ENCODE measurements at regions not wholly inside any gene's neighbourhood (a gene's known extent, or its start where the extent isn't known, plus 50 kb on each side); places are given as distances from the start of the nearest gene placed in this dataset.
A peak's percentile ranks its signal among the peaks of the same experiment; 100 is the strongest.
"Not testable (repeated sequence)": the region's sequence is repeated elsewhere in the genome, so short reads cannot be mapped to it uniquely, and the experiment has no call there.

- Histone ChIP-seq H3K27ac (ENCODE audit: low read depth, low read length) (no peak overlapping the region), H3K4me1 (ENCODE audit: control insufficient read depth, insufficient read depth, low read length, unreplicated experiment) (no peaks in the 10 kb centered on the region), H2AFZ (ENCODE audit: low read length, unreplicated experiment) (no peak overlapping the region), H3K36me3 (ENCODE audit: insufficient read depth, low read length) (no peaks in the 10 kb centered on the region), H3K79me2 (ENCODE audit: control insufficient read depth, insufficient read depth, low read length, unreplicated experiment) (no peaks in the 10 kb centered on the region), H3K27me3 (ENCODE audit: insufficient read depth, low read length) (no peaks in the 10 kb centered on the region), H3K4me3 (ENCODE audit: low read depth, low read length) (no peak overlapping the region)
Measured at GRCh38 chr2:235217846-235218245, 266.0 kb downstream of the SH3BP4 start.

DNA sequence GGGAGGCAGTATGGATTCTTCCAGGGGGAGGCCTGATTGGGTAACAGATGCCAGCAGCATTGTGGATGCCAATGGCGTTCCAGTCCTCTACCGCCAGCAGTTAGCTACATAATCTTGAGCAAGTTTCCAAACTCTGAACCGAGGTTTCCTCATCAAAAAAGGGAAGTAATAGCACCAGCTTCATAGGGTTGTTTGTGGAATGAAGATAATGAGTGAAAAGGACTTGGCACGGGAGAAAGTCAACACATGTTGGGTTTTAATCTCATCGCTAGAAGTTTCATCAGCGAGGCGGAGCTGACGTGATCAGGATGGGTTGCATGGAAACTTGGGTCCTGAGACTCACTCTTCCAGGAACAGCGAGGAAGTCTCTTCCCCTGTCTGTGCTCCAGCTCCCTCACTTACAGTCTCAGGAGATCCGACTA is 266.7 kb downstream of the SH3BP4 start:
- no peak overlapping the region for H3K27ac ChIP-seq (ENCODE audit: low read depth, low read length)
- no peaks in the 10 kb centered on the region for H3K79me2 ChIP-seq (ENCODE audit: control insufficient read depth, insufficient read depth, low read length, unreplicated experiment)
- no peaks in the 10 kb centered on the region for H3K4me1 ChIP-seq (ENCODE audit: control insufficient read depth, insufficient read depth, low read length, unreplicated experiment)
- H3K36me3 ChIP-seq (ENCODE audit: insufficient read depth, low read length) = no peaks in the 10 kb centered on the region
- no peaks in the 10 kb centered on the region for H3K27me3 ChIP-seq (ENCODE audit: insufficient read depth, low read length)
- no peak overlapping the region for H2AFZ ChIP-seq (ENCODE audit: low read length, unreplicated experiment)
- H3K4me3 ChIP-seq (ENCODE audit: low read depth, low read length) = no peak overlapping the region

DNA sequence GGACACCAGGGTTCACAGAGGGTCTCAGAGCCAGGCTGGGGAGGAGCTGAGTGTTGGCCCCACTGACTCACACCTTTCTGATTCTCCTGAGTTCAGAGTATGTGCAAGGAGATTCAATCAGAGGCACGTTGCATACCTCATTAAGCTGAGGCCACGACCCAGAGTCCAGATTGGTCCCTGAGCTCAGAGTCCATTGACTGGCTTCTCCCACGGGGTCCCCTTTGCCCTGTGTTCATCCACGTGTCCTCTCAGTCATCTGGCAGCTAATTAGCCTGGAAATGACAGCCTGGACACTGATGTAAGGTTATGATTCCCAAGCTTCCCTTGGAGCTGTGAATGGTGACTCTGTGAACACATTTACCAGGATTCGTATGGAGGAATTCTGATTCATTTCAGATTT is 267.2 kb downstream of the SH3BP4 start:
- no peaks in the 10 kb centered on the region for H3K79me2 ChIP-seq (ENCODE audit: control insufficient read depth, insufficient read depth, low read length, unreplicated experiment)
- H3K4me1 ChIP-seq (ENCODE audit: control insufficient read depth, insufficient read depth, low read length, unreplicated experiment) = no peaks in the 10 kb centered on the region
- H2AFZ ChIP-seq (ENCODE audit: low read length, unreplicated experiment) = no peak overlapping the region
- no peaks in the 10 kb centered on the region for H3K36me3 ChIP-seq (ENCODE audit: insufficient read depth, low read length)
- no peaks in the 10 kb centered on the region for H3K27me3 ChIP-seq (ENCODE audit: insufficient read depth, low read length)
- no peak overlapping the region for H3K4me3 ChIP-seq (ENCODE audit: low read depth, low read length)
- H3K27ac ChIP-seq (ENCODE audit: low read depth, low read length) = no peak overlapping the region

GRCh38 chr2:235220331-235220730 is 268.5 kb downstream of the SH3BP4 start:
- Histone ChIP-seq H3K79me2 (ENCODE audit: control insufficient read depth, insufficient read depth, low read length, unreplicated experiment) (no peaks in the 10 kb centered on the region), H3K36me3 (ENCODE audit: insufficient read depth, low read length) (no peaks in the 10 kb centered on the region), H3K4me3 (ENCODE audit: low read depth, low read length) (no peak overlapping the region), H3K4me1 (ENCODE audit: control insufficient read depth, insufficient read depth, low read length, unreplicated experiment) (no peaks in the 10 kb centered on the region), H2AFZ (ENCODE audit: low read length, unreplicated experiment) (no peak overlapping the region), H3K27me3 (ENCODE audit: insufficient read depth, low read length) (0 out of 2 replicates have a peak, but pooled peaks cover 5% of the 10 kb centered on the region), H3K27ac (ENCODE audit: low read depth, low read length) (no peak overlapping the region)

- Histone ChIP-seq H2AFZ (ENCODE audit: low read length, unreplicated experiment) (no peak overlapping the region), H3K27ac (ENCODE audit: low read depth, low read length) (no peak overlapping the region), H3K36me3 (ENCODE audit: insufficient read depth, low read length) (no peaks in the 10 kb centered on the region), H3K79me2 (ENCODE audit: control insufficient read depth, insufficient read depth, low read length, unreplicated experiment) (no peaks in the 10 kb centered on the region), H3K4me1 (ENCODE audit: control insufficient read depth, insufficient read depth, low read length, unreplicated experiment) (no peaks in the 10 kb centered on the region), H3K27me3 (ENCODE audit: insufficient read depth, low read length) (0 out of 2 replicates have a peak, but pooled peaks cover 5% of the 10 kb centered on the region), H3K4me3 (ENCODE audit: low read depth, low read length) (no peak overlapping the region)
Measured at GRCh38 chr2:235223011-235223410, 270.8 kb upstream of the AGAP1 start.

DNA sequence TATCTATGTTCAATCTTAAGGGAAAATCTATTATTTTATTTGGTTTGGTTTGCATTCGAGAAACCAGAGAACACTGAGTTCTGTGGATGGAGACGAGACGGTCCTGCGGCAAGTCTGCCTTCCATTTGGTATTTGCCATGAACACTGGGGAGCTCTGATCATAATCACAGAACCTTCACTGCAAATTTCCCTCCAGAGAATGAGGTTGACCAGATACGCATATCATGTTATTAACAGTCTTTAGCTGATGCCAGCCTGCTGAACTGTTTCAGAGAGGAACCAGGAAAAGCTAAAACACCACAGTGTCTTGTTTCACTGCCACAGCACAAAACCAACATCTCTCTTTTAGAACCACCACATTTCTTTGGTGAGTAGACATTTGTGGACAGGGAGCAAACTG is 269.4 kb upstream of the AGAP1 start:
- Histone ChIP-seq H3K27ac (ENCODE audit: low read depth, low read length) (no peak overlapping the region), H3K79me2 (ENCODE audit: control insufficient read depth, insufficient read depth, low read length, unreplicated experiment) (no peaks in the 10 kb centered on the region), H2AFZ (ENCODE audit: low read length, unreplicated experiment) (no peak overlapping the region), H3K4me1 (ENCODE audit: control insufficient read depth, insufficient read depth, low read length, unreplicated experiment) (no peaks in the 10 kb centered on the region), H3K4me3 (ENCODE audit: low read depth, low read length) (no peak overlapping the region), H3K36me3 (ENCODE audit: insufficient read depth, low read length) (no peaks in the 10 kb centered on the region), H3K27me3 (ENCODE audit: insufficient read depth, low read length) (0 out of 2 replicates have a peak, but pooled peaks cover 5% of the 10 kb centered on the region)

DNA sequence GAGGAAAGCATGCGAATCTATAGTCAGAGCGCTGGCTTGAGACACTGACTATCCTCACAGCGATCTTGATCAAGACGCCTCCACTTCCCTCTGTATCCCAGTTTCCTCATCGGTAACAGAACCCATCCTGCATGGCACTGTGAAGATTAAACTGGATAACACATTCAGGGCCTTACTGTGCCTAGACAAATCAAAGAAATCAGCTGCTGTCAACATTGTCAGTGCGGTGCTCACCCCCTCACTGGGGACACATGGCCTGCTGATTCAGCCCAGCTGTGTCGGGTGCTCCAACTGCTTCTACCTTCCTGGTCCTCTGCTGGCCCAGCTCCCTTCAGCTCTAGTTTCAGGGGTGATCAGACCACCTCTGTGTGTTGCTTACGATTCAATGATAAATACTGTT is 268.6 kb upstream of the AGAP1 start:
- Histone ChIP-seq H2AFZ (ENCODE audit: low read length, unreplicated experiment) (no peak overlapping the region), H3K36me3 (ENCODE audit: insufficient read depth, low read length) (no peaks in the 10 kb centered on the region), H3K4me1 (ENCODE audit: control insufficient read depth, insufficient read depth, low read length, unreplicated experiment) (peaks cover under 1% of the 10 kb centered on the region), H3K27me3 (ENCODE audit: insufficient read depth, low read length) (0 out of 2 replicates have a peak, but pooled peaks cover 5% of the 10 kb centered on the region), H3K27ac (ENCODE audit: low read depth, low read length) (no peak overlapping the region), H3K4me3 (ENCODE audit: low read depth, low read length) (no peak overlapping the region), H3K79me2 (ENCODE audit: control insufficient read depth, insufficient read depth, low read length, unreplicated experiment) (no peaks in the 10 kb centered on the region)

DNA sequence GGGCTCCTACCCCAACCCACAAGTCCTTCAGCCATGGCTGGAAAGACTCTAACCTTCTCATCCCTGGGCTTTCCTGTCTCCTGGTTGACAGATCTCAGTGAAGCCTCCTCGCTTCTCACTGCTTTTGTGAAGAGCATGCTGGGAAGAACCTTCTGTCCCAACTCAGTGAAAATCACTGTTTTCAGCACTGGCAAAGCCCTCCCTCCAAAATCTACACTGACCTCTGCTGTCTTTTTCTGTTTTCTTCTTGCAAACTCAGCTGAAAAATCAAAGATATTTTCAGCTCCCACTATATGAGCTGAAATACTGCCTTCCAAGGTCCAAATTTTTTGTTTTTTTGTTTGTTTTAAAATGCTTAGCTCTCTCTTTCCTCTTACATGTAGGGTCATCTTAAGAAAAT is 266.3 kb upstream of the AGAP1 start:
- Histone ChIP-seq H3K4me3 (ENCODE audit: low read depth, low read length) (no peak overlapping the region), H3K79me2 (ENCODE audit: control insufficient read depth, insufficient read depth, low read length, unreplicated experiment) (no peaks in the 10 kb centered on the region), H3K4me1 (ENCODE audit: control insufficient read depth, insufficient read depth, low read length, unreplicated experiment) (peaks cover 16% of the 10 kb centered on the region), H3K27me3 (ENCODE audit: insufficient read depth, low read length) (0 out of 2 replicates have a peak, but pooled peaks cover 5% of the 10 kb centered on the region), H2AFZ (ENCODE audit: low read length, unreplicated experiment) (no peak overlapping the region), H3K36me3 (ENCODE audit: insufficient read depth, low read length) (no peaks in the 10 kb centered on the region), H3K27ac (ENCODE audit: low read depth, low read length) (no peak overlapping the region)

DNA sequence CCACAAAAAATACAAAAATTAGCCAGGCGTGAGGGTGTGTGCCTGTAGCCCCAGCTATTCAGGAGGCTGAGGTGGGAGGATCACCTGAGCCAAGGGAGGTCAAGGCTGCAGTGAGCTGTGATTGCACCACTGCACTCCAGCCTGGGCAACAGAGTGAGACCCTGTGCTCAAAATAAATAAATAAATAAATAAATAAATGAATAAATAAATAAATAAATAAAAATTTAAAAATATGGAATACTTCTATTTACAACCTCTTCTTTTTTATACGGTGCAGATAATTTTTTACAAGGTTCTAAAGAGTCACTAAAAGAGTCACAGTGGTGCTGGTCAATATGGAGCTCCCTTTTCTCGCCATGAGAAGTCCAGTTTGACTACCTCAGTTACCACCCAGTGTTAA is 265.4 kb upstream of the AGAP1 start:
- H3K27me3 ChIP-seq (ENCODE audit: insufficient read depth, low read length); H2AFZ ChIP-seq (ENCODE audit: low read length, unreplicated experiment); H3K79me2 ChIP-seq (ENCODE audit: control insufficient read depth, insufficient read depth, low read length, unreplicated experiment); H3K27ac ChIP-seq (ENCODE audit: low read depth, low read length); H3K4me3 ChIP-seq (ENCODE audit: low read depth, low read length); H3K36me3 ChIP-seq (ENCODE audit: insufficient read depth, low read length): not testable (repeated sequence)
- H3K4me1 ChIP-seq (ENCODE audit: control insufficient read depth, insufficient read depth, low read length, unreplicated experiment) = peaks cover 16% of the 10 kb centered on the region

- no peaks in the 10 kb centered on the region for H3K36me3 ChIP-seq (ENCODE audit: insufficient read depth, low read length)
- H3K27ac ChIP-seq (ENCODE audit: low read depth, low read length) = no peak overlapping the region
- H3K79me2 ChIP-seq (ENCODE audit: control insufficient read depth, insufficient read depth, low read length, unreplicated experiment) = no peaks in the 10 kb centered on the region
- H3K4me1 ChIP-seq (ENCODE audit: control insufficient read depth, insufficient read depth, low read length, unreplicated experiment) = peaks cover 16% of the 10 kb centered on the region
- H3K4me3 ChIP-seq (ENCODE audit: low read depth, low read length) = no peak overlapping the region
- H2AFZ ChIP-seq (ENCODE audit: low read length, unreplicated experiment) = no peak overlapping the region
- 0 out of 2 replicates have a peak, but pooled peaks cover 5% of the 10 kb centered on the region for H3K27me3 ChIP-seq (ENCODE audit: insufficient read depth, low read length)
Measured at GRCh38 chr2:235229236-235229635, 264.6 kb upstream of the AGAP1 start.

- Histone ChIP-seq H3K27me3 (ENCODE audit: insufficient read depth, low read length) (no peaks in the 10 kb centered on the region), H2AFZ (ENCODE audit: low read length, unreplicated experiment) (peak overlapping the region; percentile 33), H3K27ac (ENCODE audit: low read depth, low read length) (no peak overlapping the region; the same call in 1 of the 2 replicates), H3K79me2 (ENCODE audit: control insufficient read depth, insufficient read depth, low read length, unreplicated experiment) (no peaks in the 10 kb centered on the region), H3K4me3 (ENCODE audit: low read depth, low read length) (peak overlapping the region; percentile 0; the same call in 1 of the 2 replicates), H3K4me1 (ENCODE audit: control insufficient read depth, insufficient read depth, low read length, unreplicated experiment) (peaks cover 20% of the 10 kb centered on the region), H3K36me3 (ENCODE audit: insufficient read depth, low read length) (no peaks in the 10 kb centered on the region)
Measured at GRCh38 chr2:235230821-235231601, 262.8 kb upstream of the AGAP1 start.

All from ACC112 (cell line).